Smooth muscle cell (in vitro differentiated cells): ENCODE measurements at regions not wholly inside any gene's neighbourhood (a gene's known extent, or its start where the extent isn't known, plus 50 kb on each side); places are given as distances from the start of the nearest gene placed in this dataset.

Experiments
- DNase-seq: peaks from one replicate; lab custom pipeline; 2025; ENCODE audit not compliant: unreplicated experiment; lab: John Stamatoyannopoulos, UW
- H2AFZ ChIP-seq: fragments of 200-600 bp; sonication (generic); 2 replicates; pipeline ENCODE4 v1.6.0; 2016; ENCODE audit warnings: antibody characterized with exemption, low read depth, mild to moderate bottlenecking
- H3F3A ChIP-seq: fragments of 200-600 bp; sonication (generic); 2 replicates; pipeline ENCODE4 v1.6.0; 2017; ENCODE audit warnings: antibody characterized with exemption, low read depth
- H3K27ac ChIP-seq: fragments of 200-600 bp; sonication (generic); 2 replicates; pipeline ENCODE4 v1.5.1; 2016; ENCODE audit warnings: low read depth, mild to moderate bottlenecking
- H3K27me3 ChIP-seq: fragments of 200-600 bp; sonication (generic); 2 replicates; pipeline ENCODE4 v1.6.1; 2016; ENCODE audit warnings: low read depth, mild to moderate bottlenecking
- H3K36me3 ChIP-seq: fragments of 200-600 bp; sonication (generic); 2 replicates; pipeline ENCODE4 v1.5.1; 2016; ENCODE audit warnings: low read depth
- H3K4me1 ChIP-seq: fragments of 200-600 bp; sonication (generic); 2 replicates; pipeline ENCODE4 v1.5.1; 2016; ENCODE audit warnings: low read depth
- H3K4me2 ChIP-seq: fragments of 200-600 bp; sonication (generic); 2 replicates; pipeline ENCODE4 v1.6.0; 2016; ENCODE audit warnings: mild to moderate bottlenecking
- H3K4me3 ChIP-seq: fragments of 200-600 bp; sonication (generic); 2 replicates; pipeline ENCODE4 v1.5.1; 2016; ENCODE audit warnings: mild to moderate bottlenecking
- H3K79me2 ChIP-seq: fragments of 200-600 bp; sonication (generic); 2 replicates; pipeline ENCODE4 v1.6.0; 2016; ENCODE audit warnings: low read depth, mild to moderate bottlenecking
- H3K9ac ChIP-seq: fragments of 200-600 bp; sonication (generic); 2 replicates; pipeline ENCODE4 v1.6.0; 2016; ENCODE audit warnings: low read depth
- H3K9me3 ChIP-seq: fragments of 200-600 bp; sonication (generic); replicated peaks from 2 replicates; pipeline ENCODE4 v1.5.1; 2016; ENCODE audit warnings: low read depth
- H4K20me1 ChIP-seq: fragments of 200-600 bp; sonication (generic); 2 replicates; pipeline ENCODE4 v1.6.0; 2016; ENCODE audit warnings: low read depth
- WGBS: methylation state at CpG from one replicate; pipeline ENCODE4 v1.1.7; 2016; ENCODE audit warnings: low lambda C conversion rate; 5-methylcytosine and 5-hydroxymethylcytosine counted together
- TF ChIP-seq, protein P1 (sequence below): fragments of 200-600 bp; sonication (generic); IDR thresholded peaks from 2 replicates; pipeline ENCODE4 v1.5.1; 2017; ENCODE audit warnings: borderline replicate concordance, mild to moderate bottlenecking, antibody characterized with exemption; ENCODE audit not compliant: insufficient read depth, poor library complexity, severe bottlenecking

DNA sequence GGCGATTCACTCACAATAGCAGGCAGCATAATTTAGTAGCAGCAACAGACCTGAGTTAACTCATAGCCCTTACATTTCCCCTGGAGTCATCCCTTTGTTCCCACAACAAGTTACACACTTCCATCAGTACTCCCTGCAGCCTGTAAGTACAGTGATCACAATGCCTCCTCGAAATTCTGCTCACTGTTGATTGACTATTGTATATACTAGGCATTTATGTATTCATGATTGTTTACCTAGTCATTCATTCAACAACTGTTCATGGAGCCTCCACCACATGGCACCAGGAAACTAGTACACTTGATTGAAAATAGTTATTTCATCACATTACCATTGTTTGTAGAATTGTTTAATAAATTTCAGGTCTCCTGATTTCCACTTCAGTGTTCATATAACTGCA is 71.4 kb upstream of the P3H2 start:
- DNase-seq = no peak
- H3K9me3 ChIP-seq = no peaks in the 10 kb centered on the region
- H4K20me1 ChIP-seq = no peaks in the 10 kb centered on the region
- H3K79me2 ChIP-seq = no peaks in the 10 kb centered on the region
- H3K27me3 ChIP-seq = no peaks in the 10 kb centered on the region
- H3K4me3 ChIP-seq = no peak overlapping the region
- WGBS = 93% methylated on average over 2 of the region's 2 CpGs
- no peak overlapping the region for H2AFZ ChIP-seq
- no peak overlapping the region for H3K9ac ChIP-seq
- no peaks in the 10 kb centered on the region for H3K36me3 ChIP-seq
- H3F3A ChIP-seq = no peaks in the 10 kb centered on the region
- TF ChIP-seq, protein P1, sequence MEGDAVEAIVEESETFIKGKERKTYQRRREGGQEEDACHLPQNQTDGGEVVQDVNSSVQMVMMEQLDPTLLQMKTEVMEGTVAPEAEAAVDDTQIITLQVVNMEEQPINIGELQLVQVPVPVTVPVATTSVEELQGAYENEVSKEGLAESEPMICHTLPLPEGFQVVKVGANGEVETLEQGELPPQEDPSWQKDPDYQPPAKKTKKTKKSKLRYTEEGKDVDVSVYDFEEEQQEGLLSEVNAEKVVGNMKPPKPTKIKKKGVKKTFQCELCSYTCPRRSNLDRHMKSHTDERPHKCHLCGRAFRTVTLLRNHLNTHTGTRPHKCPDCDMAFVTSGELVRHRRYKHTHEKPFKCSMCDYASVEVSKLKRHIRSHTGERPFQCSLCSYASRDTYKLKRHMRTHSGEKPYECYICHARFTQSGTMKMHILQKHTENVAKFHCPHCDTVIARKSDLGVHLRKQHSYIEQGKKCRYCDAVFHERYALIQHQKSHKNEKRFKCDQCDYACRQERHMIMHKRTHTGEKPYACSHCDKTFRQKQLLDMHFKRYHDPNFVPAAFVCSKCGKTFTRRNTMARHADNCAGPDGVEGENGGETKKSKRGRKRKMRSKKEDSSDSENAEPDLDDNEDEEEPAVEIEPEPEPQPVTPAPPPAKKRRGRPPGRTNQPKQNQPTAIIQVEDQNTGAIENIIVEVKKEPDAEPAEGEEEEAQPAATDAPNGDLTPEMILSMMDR = no peak
- H3K4me1 ChIP-seq = no peaks in the 10 kb centered on the region
- H3K27ac ChIP-seq = no peak overlapping the region
- no peak overlapping the region for H3K4me2 ChIP-seq

GRCh38 chr3:190188197-190188596 is 67.5 kb upstream of the P3H2 start:
- DNase-seq = no peak
- Histone ChIP-seq H3K27ac (no peak overlapping the region), H3K79me2 (no peaks in the 10 kb centered on the region), H3K36me3 (no peaks in the 10 kb centered on the region), H4K20me1 (no peaks in the 10 kb centered on the region), H3K27me3 (no peaks in the 10 kb centered on the region), H2AFZ (no peak overlapping the region), H3K4me3 (no peak overlapping the region), H3F3A (no peaks in the 10 kb centered on the region), H3K9ac (no peak overlapping the region), H3K4me1 (peaks cover 4% of the 10 kb centered on the region), H3K4me2 (no peak overlapping the region), H3K9me3 (no peaks in the 10 kb centered on the region)
- 70% methylated on average over 2 of the region's 2 CpGs for WGBS
- TF ChIP-seq, protein P1 = no peak

- Histone ChIP-seq H3K9ac (peak overlapping the region; percentile 73), H3F3A (no peaks in the 10 kb centered on the region), H3K27me3 (no peaks in the 10 kb centered on the region), H3K9me3 (no peaks in the 10 kb centered on the region), H3K4me2 (peak overlapping the region; percentile 25), H3K4me3 (no peak overlapping the region), H3K27ac (peak overlapping the region; percentile 84), H3K4me1 (peaks cover 10% of the 10 kb centered on the region), H3K79me2 (no peaks in the 10 kb centered on the region), H3K36me3 (no peaks in the 10 kb centered on the region), H2AFZ (peak overlapping the region; percentile 1), H4K20me1 (no peaks in the 10 kb centered on the region)
- no peak for DNase-seq
- WGBS = 5% methylated on average over 4 of the region's 4 CpGs
- TF ChIP-seq, protein P1 = no peak
Observed at GRCh38 chr3:190183121-190183520, 62.4 kb upstream of the P3H2 start.

DNA sequence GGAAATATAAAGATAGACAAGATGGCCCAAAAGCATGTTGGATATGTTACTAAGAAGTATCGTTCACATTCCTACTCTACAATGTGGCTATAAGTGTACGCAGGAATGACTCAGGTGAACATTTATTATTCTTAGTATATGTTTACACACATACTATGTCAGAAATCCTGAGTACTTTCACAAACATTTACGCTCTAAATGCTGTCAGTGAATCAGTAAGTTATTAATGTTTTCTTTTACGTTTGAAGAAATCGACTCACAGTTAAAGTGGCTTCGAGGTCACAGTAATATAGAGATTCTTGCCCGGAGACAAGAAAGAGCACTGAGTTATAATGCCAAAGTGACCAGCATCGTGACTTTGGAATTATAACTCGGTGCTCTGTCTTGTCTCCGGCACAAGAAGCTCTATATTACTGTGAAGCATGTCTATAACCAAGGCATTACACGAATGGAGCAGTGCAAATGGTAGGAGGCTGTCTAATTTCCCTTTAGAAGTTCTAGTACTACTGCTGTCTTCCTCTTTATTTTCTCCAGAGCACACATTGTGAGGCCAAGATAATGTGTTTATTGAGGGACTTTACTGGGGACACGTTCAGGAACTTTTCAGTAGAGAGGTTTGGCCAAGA is 61.8 kb upstream of the P3H2 start:
- no peaks in the 10 kb centered on the region for H3K36me3 ChIP-seq
- H3K27ac ChIP-seq = peak overlapping the region; percentile 84
- TF ChIP-seq, protein P1 = no peak
- no peaks in the 10 kb centered on the region for H3K27me3 ChIP-seq
- H3K9me3 ChIP-seq = no peaks in the 10 kb centered on the region
- peak overlapping the region; percentile 1 for H2AFZ ChIP-seq
- H3K79me2 ChIP-seq = no peaks in the 10 kb centered on the region
- H3K4me3 ChIP-seq = no peak overlapping the region
- H3K4me1 ChIP-seq = peaks cover 10% of the 10 kb centered on the region
- no peaks in the 10 kb centered on the region for H4K20me1 ChIP-seq
- no peak for DNase-seq
- H3K4me2 ChIP-seq = no peak overlapping the region
- H3F3A ChIP-seq = no peaks in the 10 kb centered on the region
- H3K9ac ChIP-seq = peak overlapping the region; percentile 73
- 70% methylated on average over 12 of the region's 12 CpGs for WGBS
